ENCODE measurements at regions not wholly inside any gene's neighbourhood (a gene's known extent, or its start where the extent isn't known, plus 50 kb on each side); places are given as distances from the start of the nearest gene placed in this dataset.

DNA sequence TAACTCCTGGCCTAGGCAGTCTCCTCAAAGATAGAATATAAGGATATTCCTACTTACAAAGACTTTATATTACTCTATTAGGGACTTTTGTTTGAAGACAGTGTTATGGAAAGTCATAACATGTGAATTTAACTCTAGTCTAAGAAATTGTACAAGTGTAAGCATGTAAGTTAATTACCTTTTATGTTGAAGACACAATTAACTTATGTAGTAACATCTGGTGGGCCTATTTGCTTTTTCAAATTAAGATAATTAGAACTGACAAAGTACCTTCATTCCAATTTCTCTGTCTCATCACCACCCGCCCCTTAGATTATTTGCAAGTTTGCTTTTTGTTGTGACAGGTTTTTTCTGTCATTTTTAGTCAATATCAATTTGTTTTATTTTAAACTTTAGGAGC lies 126.0 kb upstream of the THSD7A start:
- DNase-seq (ENCODE audit: low read depth in 1 of 2, low spot score in 1 of 2), result no peak
- H3K4me3 ChIP-seq (replicated peaks; ENCODE audit: insufficient read depth, low read length), result no peak overlapping the region
- no peak for TF ChIP-seq GABPA (IDR thresholded peaks at IDR 0.05; ENCODE audit: low read depth)
- TF ChIP-seq, protein P1, sequence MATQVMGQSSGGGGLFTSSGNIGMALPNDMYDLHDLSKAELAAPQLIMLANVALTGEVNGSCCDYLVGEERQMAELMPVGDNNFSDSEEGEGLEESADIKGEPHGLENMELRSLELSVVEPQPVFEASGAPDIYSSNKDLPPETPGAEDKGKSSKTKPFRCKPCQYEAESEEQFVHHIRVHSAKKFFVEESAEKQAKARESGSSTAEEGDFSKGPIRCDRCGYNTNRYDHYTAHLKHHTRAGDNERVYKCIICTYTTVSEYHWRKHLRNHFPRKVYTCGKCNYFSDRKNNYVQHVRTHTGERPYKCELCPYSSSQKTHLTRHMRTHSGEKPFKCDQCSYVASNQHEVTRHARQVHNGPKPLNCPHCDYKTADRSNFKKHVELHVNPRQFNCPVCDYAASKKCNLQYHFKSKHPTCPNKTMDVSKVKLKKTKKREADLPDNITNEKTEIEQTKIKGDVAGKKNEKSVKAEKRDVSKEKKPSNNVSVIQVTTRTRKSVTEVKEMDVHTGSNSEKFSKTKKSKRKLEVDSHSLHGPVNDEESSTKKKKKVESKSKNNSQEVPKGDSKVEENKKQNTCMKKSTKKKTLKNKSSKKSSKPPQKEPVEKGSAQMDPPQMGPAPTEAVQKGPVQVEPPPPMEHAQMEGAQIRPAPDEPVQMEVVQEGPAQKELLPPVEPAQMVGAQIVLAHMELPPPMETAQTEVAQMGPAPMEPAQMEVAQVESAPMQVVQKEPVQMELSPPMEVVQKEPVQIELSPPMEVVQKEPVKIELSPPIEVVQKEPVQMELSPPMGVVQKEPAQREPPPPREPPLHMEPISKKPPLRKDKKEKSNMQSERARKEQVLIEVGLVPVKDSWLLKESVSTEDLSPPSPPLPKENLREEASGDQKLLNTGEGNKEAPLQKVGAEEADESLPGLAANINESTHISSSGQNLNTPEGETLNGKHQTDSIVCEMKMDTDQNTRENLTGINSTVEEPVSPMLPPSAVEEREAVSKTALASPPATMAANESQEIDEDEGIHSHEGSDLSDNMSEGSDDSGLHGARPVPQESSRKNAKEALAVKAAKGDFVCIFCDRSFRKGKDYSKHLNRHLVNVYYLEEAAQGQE (IDR thresholded peaks at IDR 0.05; ENCODE audit: insufficient replicate concordance, low read depth), result no peak
- TF ChIP-seq SPI1 (IDR thresholded peaks at IDR 0.05; ENCODE audit: borderline replicate concordance, low read depth), result no peak
- TF ChIP-seq CTCF (IDR thresholded peaks at IDR 0.05; ENCODE audit: insufficient read depth, low read length), result no peak
- TF ChIP-seq POLR2AphosphoS5 (IDR thresholded peaks at IDR 0.05; ENCODE audit: low read depth), result no peak
- H3K27ac ChIP-seq (replicated peaks), result no peak overlapping the region
- H3K27me3 ChIP-seq (ENCODE audit: insufficient read depth, poor library complexity, severe bottlenecking), result no peaks in the 10 kb centered on the region

GRCh38 chr7:11959121-11959520 lies 127.1 kb upstream of the THSD7A start:
- no peak overlapping the region for H3K4me3 ChIP-seq (replicated peaks; ENCODE audit: insufficient read depth, low read length)
- no peaks in the 10 kb centered on the region for H3K27me3 ChIP-seq (ENCODE audit: insufficient read depth, poor library complexity, severe bottlenecking)
- no peak for TF ChIP-seq CTCF (IDR thresholded peaks at IDR 0.05; ENCODE audit: insufficient read depth, low read length)
- no peak for TF ChIP-seq POLR2AphosphoS5 (IDR thresholded peaks at IDR 0.05; ENCODE audit: low read depth)
- TF ChIP-seq, protein P1 (IDR thresholded peaks at IDR 0.05; ENCODE audit: insufficient replicate concordance, low read depth), result no peak
- no peak for TF ChIP-seq SPI1 (IDR thresholded peaks at IDR 0.05; ENCODE audit: borderline replicate concordance, low read depth)
- TF ChIP-seq GABPA (IDR thresholded peaks at IDR 0.05; ENCODE audit: low read depth), result no peak
- no peak for DNase-seq (ENCODE audit: low read depth in 1 of 2, low spot score in 1 of 2)
- no peak overlapping the region for H3K27ac ChIP-seq (replicated peaks)

GRCh38 chr7:11960621-11961020 lies 128.6 kb upstream of the THSD7A start:
- no peak for DNase-seq (ENCODE audit: low read depth in 1 of 2, low spot score in 1 of 2)
- no peak for TF ChIP-seq GABPA (IDR thresholded peaks at IDR 0.05; ENCODE audit: low read depth)
- TF ChIP-seq, protein P1 (IDR thresholded peaks at IDR 0.05; ENCODE audit: insufficient replicate concordance, low read depth), result no peak
- no peak for TF ChIP-seq POLR2AphosphoS5 (IDR thresholded peaks at IDR 0.05; ENCODE audit: low read depth)
- TF ChIP-seq CTCF (IDR thresholded peaks at IDR 0.05; ENCODE audit: insufficient read depth, low read length), result no peak
- TF ChIP-seq SPI1 (IDR thresholded peaks at IDR 0.05; ENCODE audit: borderline replicate concordance, low read depth), result no peak
- H3K27ac ChIP-seq (replicated peaks), result no peak overlapping the region
- H3K4me3 ChIP-seq (replicated peaks; ENCODE audit: insufficient read depth, low read length), result no peak overlapping the region
- no peaks in the 10 kb centered on the region for H3K27me3 ChIP-seq (ENCODE audit: insufficient read depth, poor library complexity, severe bottlenecking)
